Hematopoietic multipotent progenitor cell treated with erythropoietin and hydrocortisone succinate and interleukin-3 and kit ligand, for 15 days (in vitro differentiated cells): ENCODE measurements at regions not wholly inside any gene's neighbourhood (a gene's known extent, or its start where the extent isn't known, plus 50 kb on each side); places are given as distances from the start of the nearest gene placed in this dataset.

Experiments used
- DNase-seq: peaks from one replicate; pipeline ENCODE4 v3.0.0-alpha.2; 2015; ENCODE audit warnings: low spot score

- no peak for DNase-seq
These were observed 159.4 kb upstream of the TWIST2 start for GRCh38 chr2:238688193-238689153.

- DNase-seq, result no peak
These were observed 158.6 kb upstream of the TWIST2 start for GRCh38 chr2:238689331-238689730.

- DNase-seq, result no peak
These were observed 158.0 kb upstream of the TWIST2 start for GRCh38 chr2:238689871-238690389.

GRCh38 chr2:238690511-238690910 lies 157.4 kb upstream of the TWIST2 start:
- DNase-seq, result no peak

GRCh38 chr2:238691596-238692491 lies 156.0 kb upstream of the TWIST2 start:
- no peak for DNase-seq

- no peak for DNase-seq
These were observed 155.3 kb upstream of the TWIST2 start for GRCh38 chr2:238692562-238692961.

- no peak for DNase-seq
These were observed 154.4 kb upstream of the TWIST2 start for GRCh38 chr2:238693337-238694093.

GRCh38 chr2:238694136-238694755 lies 153.6 kb upstream of the TWIST2 start:
- no peak for DNase-seq

- no peak for DNase-seq
These were observed 153.0 kb upstream of the TWIST2 start for GRCh38 chr2:238694922-238695321.

GRCh38 chr2:238695538-238695937 lies 152.3 kb upstream of the TWIST2 start:
- DNase-seq, result no peak

GRCh38 chr2:238696331-238696730 lies 151.6 kb upstream of the TWIST2 start:
- DNase-seq, result no peak

- no peak for DNase-seq
These were observed 151.1 kb upstream of the TWIST2 start for GRCh38 chr2:238696786-238697185.

- no peak for DNase-seq
These were observed 150.5 kb upstream of the TWIST2 start for GRCh38 chr2:238697193-238698071.

- DNase-seq, result no peak
These were observed 149.9 kb upstream of the TWIST2 start for GRCh38 chr2:238698072-238698352.

GRCh38 chr2:238698451-238699306 lies 149.2 kb upstream of the TWIST2 start:
- DNase-seq, result no peak

GRCh38 chr2:238699307-238700116 lies 148.4 kb upstream of the TWIST2 start:
- no peak for DNase-seq

- DNase-seq, result no peak
These were observed 147.8 kb upstream of the TWIST2 start for GRCh38 chr2:238700117-238700457.

GRCh38 chr2:238700506-238701340 lies 147.2 kb upstream of the TWIST2 start:
- no peak for DNase-seq
